T-helper 1 cell treated with Interleukin-12 subunit alpha and Interleukin-12 subunit beta and Interleukin-4 antibody, amounts not matched to agents 30 ng/mL and 1 ng/mL, for 36 hours (primary cell): ENCODE measurements at regions not wholly inside any gene's neighbourhood (a gene's known extent, or its start where the extent isn't known, plus 50 kb on each side); places are given as distances from the start of the nearest gene placed in this dataset.
"Not testable (repeated sequence)": the region's sequence is repeated elsewhere in the genome, so short reads cannot be mapped to it uniquely, and the experiment has no call there.

Experiments used
- intact Hi-C: fragments of 100-400 bp; cut with micrococcal nuclease; formaldehyde crosslinking; loops from one replicate; pipeline ENCODE4 v1.15.1; 2024

- intact Hi-C loops = no loop called here
These were observed 673.0 kb upstream of the AUTS2 start for GRCh38 chr7:68925241-68925640.

- intact Hi-C loops = no loop called here
These were observed 668.5 kb upstream of the AUTS2 start for GRCh38 chr7:68929781-68930261.

GRCh38 chr7:68936471-68937035 is 661.7 kb upstream of the AUTS2 start:
- intact Hi-C loops = no loop called here

GRCh38 chr7:68938151-68938550 is 660.1 kb upstream of the AUTS2 start:
- intact Hi-C loops = no loop called here

GRCh38 chr7:68943786-68944185 is 654.5 kb upstream of the AUTS2 start:
- intact Hi-C loops = no loop called here

GRCh38 chr7:68955656-68956055 is 642.6 kb upstream of the AUTS2 start:
- intact Hi-C loops = no loop called here

GRCh38 chr7:68958571-68958970 is 639.7 kb upstream of the AUTS2 start:
- intact Hi-C loops = no loop called here

GRCh38 chr7:68963552-68963951 is 634.7 kb upstream of the AUTS2 start:
- intact Hi-C loops = no loop called here

- intact Hi-C loops = no loop called here
These were observed 634.2 kb upstream of the AUTS2 start for GRCh38 chr7:68964060-68964459.

- intact Hi-C loops = no loop called here
These were observed 632.9 kb upstream of the AUTS2 start for GRCh38 chr7:68965351-68965750.

- intact Hi-C loops = no loop called here
These were observed 630.7 kb upstream of the AUTS2 start for GRCh38 chr7:68967598-68967997.

- intact Hi-C loops = no loop called here
These were observed 628.7 kb upstream of the AUTS2 start for GRCh38 chr7:68969571-68969970.

GRCh38 chr7:68971634-68972340 is 626.5 kb upstream of the AUTS2 start:
- intact Hi-C loops = no loop called here

GRCh38 chr7:68977385-68978055 is 620.8 kb upstream of the AUTS2 start:
- intact Hi-C loops = no loop called here

GRCh38 chr7:68978710-68979109 is 619.6 kb upstream of the AUTS2 start:
- intact Hi-C loops = no loop called here

GRCh38 chr7:68980011-68980410 is 618.3 kb upstream of the AUTS2 start:
- intact Hi-C loops = no loop called here

GRCh38 chr7:68980432-68980831 is 617.8 kb upstream of the AUTS2 start:
- intact Hi-C loops = not testable (repeated sequence)

- intact Hi-C loops = no loop called here
These were observed 614.0 kb upstream of the AUTS2 start for GRCh38 chr7:68984306-68984705.

- intact Hi-C loops = no loop called here
These were observed 603.4 kb upstream of the AUTS2 start for GRCh38 chr7:68994841-68995240.

GRCh38 chr7:68998136-68998535 is 600.1 kb upstream of the AUTS2 start:
- intact Hi-C loops = no loop called here

GRCh38 chr7:69002416-69002815 is 595.9 kb upstream of the AUTS2 start:
- intact Hi-C loops = no loop called here

- intact Hi-C loops = no loop called here
These were observed 586.1 kb upstream of the AUTS2 start for GRCh38 chr7:69012149-69012548.

- intact Hi-C loops = no loop called here
These were observed 581.1 kb upstream of the AUTS2 start for GRCh38 chr7:69017208-69017607.
